IMR-90 (cell line): ENCODE measurements at regions not wholly inside any gene's neighbourhood (a gene's known extent, or its start where the extent isn't known, plus 50 kb on each side); places are given as distances from the start of the nearest gene placed in this dataset.

Experiments
- ATAC-seq: fragments of 200-7000 bp; cut with Tn5 transposase; 2 replicates; pipeline ENCODE4 v1.9.1; 2020; ENCODE audit warnings: low read depth, mild to moderate bottlenecking, moderate library complexity
- BruUV-seq: library from RNA; stranded (reverse); fragments of 400-500 nt; replicated peaks from 2 replicates; lab custom pipeline; 2021; lab: Mats Ljungman, UMichigan
- CTCF ChIA-PET: fragments of 300-600 bp; formaldehyde crosslinking; extraction: SDS; loops from one replicate; lab custom pipeline; 2021; ENCODE audit warnings: antibody characterized with exemption; lab: Yijun Ruan, JAX
- POLR2A ChIA-PET: fragments of 300-600 bp; sonication (Branson Sonifier 250); formaldehyde crosslinking; loops from one replicate; lab custom pipeline; 2022; ENCODE audit warnings: antibody characterized with exemption; ENCODE audit not compliant: unreplicated experiment; lab: Charles Lee
- DNase-seq: peaks from one replicate; pipeline ENCODE4 v3.0.0; 2013
- H2AFZ ChIP-seq: replicated peaks from 2 replicates; pipeline ENCODE3; 2013; ENCODE audit warnings: low read length, mild to moderate bottlenecking; ENCODE audit not compliant: poor library complexity
- H2AK5ac ChIP-seq: 2 replicates; pipeline ENCODE4 v1.6.1; 2013; ENCODE audit warnings: low read depth, low read length, inconsistent platforms
- H2AK9ac ChIP-seq: replicated peaks from 2 replicates; pipeline ENCODE3; 2013; ENCODE audit warnings: mild to moderate bottlenecking, low read depth, low read length, moderate library complexity; ENCODE audit not compliant: poor library complexity
- H2BK120ac ChIP-seq: 2 replicates; pipeline ENCODE4 v1.6.1; 2013; ENCODE audit warnings: low read depth, low read length, inconsistent platforms
- H2BK15ac ChIP-seq: 3 replicates; pipeline ENCODE4 v1.6.1; 2013; ENCODE audit warnings: low read depth, low read length, inconsistent platforms
- H2BK20ac ChIP-seq: 2 replicates; pipeline ENCODE4 v1.6.1; 2013; ENCODE audit warnings: low read depth, mild to moderate bottlenecking, inconsistent platforms, low read length, moderate library complexity
- H2BK5ac ChIP-seq: 2 replicates; pipeline ENCODE4 v1.6.1; 2013; ENCODE audit warnings: mild to moderate bottlenecking, low read depth, low read length, inconsistent platforms; ENCODE audit not compliant: poor library complexity, severe bottlenecking
- H3K14ac ChIP-seq: replicated peaks from 2 replicates; pipeline ENCODE4 v1.6.1; 2013; ENCODE audit warnings: low read depth, low read length, inconsistent platforms
- H3K18ac ChIP-seq: 2 replicates; pipeline ENCODE4 v1.6.1; 2013; ENCODE audit warnings: low read depth, low read length, control low read depth
- H3K23ac ChIP-seq: 2 replicates; pipeline ENCODE4 v1.6.1; 2013; ENCODE audit warnings: low read depth, low read length, inconsistent platforms
- H3K27ac ChIP-seq: 2 replicates; pipeline ENCODE4 v1.5.1; 2013; ENCODE audit warnings: mild to moderate bottlenecking, control low read depth, low read length; ENCODE audit not compliant: insufficient read depth
- H3K27me3 ChIP-seq: 2 replicates; pipeline ENCODE4 v1.6.1; 2013; ENCODE audit warnings: low read length; ENCODE audit not compliant: control insufficient read depth, insufficient read depth
- H3K36me3 ChIP-seq: 2 replicates; pipeline ENCODE4 v1.6.1; 2013; ENCODE audit warnings: low read length, mixed read lengths; ENCODE audit not compliant: control insufficient read depth, insufficient read depth
- H3K4ac ChIP-seq: 2 replicates; pipeline ENCODE4 v1.6.1; 2013; ENCODE audit warnings: low read depth, low read length, inconsistent platforms
- H3K4me1 ChIP-seq: 2 replicates; pipeline ENCODE4 v1.6.1; 2013; ENCODE audit warnings: low read length, mixed read lengths; ENCODE audit not compliant: control insufficient read depth, insufficient read depth
- H3K4me2 ChIP-seq: 2 replicates; pipeline ENCODE4 v1.6.1; 2013; ENCODE audit warnings: low read depth, mild to moderate bottlenecking, control low read depth, low read length, moderate library complexity
- H3K4me3 ChIP-seq: 2 replicates; pipeline ENCODE4 v1.5.1; 2013; ENCODE audit warnings: low read depth, mild to moderate bottlenecking, control low read depth, low read length, moderate library complexity; ENCODE audit not compliant: insufficient read depth
- H3K56ac ChIP-seq: 2 replicates; pipeline ENCODE4 v1.6.1; 2013; ENCODE audit warnings: low read length, inconsistent platforms; ENCODE audit not compliant: insufficient read depth; ENCODE audit errors: extremely low read depth
- H3K79me1 ChIP-seq, 2 experiments: 2 replicates each; pipeline ENCODE4 v1.6.1; 2013; ENCODE audit warnings: low read length in 2 of 2, inconsistent platforms in 1 of 2, low read depth in 1 of 2
- H3K9ac ChIP-seq: 2 replicates; pipeline ENCODE4 v1.6.1; 2013; ENCODE audit warnings: low read depth, low read length, control low read depth
- H3K9me1 ChIP-seq: 2 replicates; pipeline ENCODE4 v1.6.1; 2013; ENCODE audit warnings: low read length, inconsistent platforms; ENCODE audit not compliant: insufficient read depth
- H3K9me3 ChIP-seq: 2 replicates; pipeline ENCODE4 v1.6.1; 2013; ENCODE audit warnings: low read length; ENCODE audit not compliant: control insufficient read depth, insufficient read depth
- H4K20me1 ChIP-seq: 2 replicates; pipeline ENCODE4 v1.6.1; 2013; ENCODE audit warnings: low read length, inconsistent platforms; ENCODE audit not compliant: insufficient read depth
- H4K5ac ChIP-seq: 2 replicates; pipeline ENCODE4 v1.6.1; 2013; ENCODE audit warnings: mild to moderate bottlenecking, low read depth, low read length, control low read depth
- H4K8ac ChIP-seq, 2 experiments: 2 replicates each; pipeline ENCODE4 v1.6.1; 2013; ENCODE audit warnings: low read depth in 2 of 2, low read length in 2 of 2, control low read depth in 1 of 2, inconsistent platforms in 1 of 2
- H4K91ac ChIP-seq: 2 replicates; pipeline ENCODE4 v1.6.1; 2013; ENCODE audit warnings: low read depth, low read length, inconsistent platforms; ENCODE audit not compliant: insufficient read depth
- FOS ChIP-seq: fragments of 150-350 bp; IDR thresholded peaks from 2 replicates; pipeline ENCODE4 v1.6.1; 2016; ENCODE audit warnings: low read depth, low read length
- MAZ ChIP-seq: IDR thresholded peaks from 2 replicates; pipeline ENCODE4 v1.6.1; 2012; ENCODE audit warnings: low read depth, mild to moderate bottlenecking, low read length, improper control_type of control experiment, moderate library complexity, borderline replicate concordance
- POLR2A ChIP-seq: IDR thresholded peaks from 2 replicates; pipeline ENCODE4 v1.6.1; 2012; ENCODE audit warnings: mild to moderate bottlenecking, low read depth, low read length
- RFX5 ChIP-seq: IDR thresholded peaks from 2 replicates; pipeline ENCODE4 v1.8.0; 2012; ENCODE audit warnings: low read depth, mild to moderate bottlenecking, low read length, moderate library complexity
- WGBS, 2 experiments: methylation state at CpG; one replicate each; pipeline versions ENCODE4 v1.1.5 to v1.1.7; 2013; ENCODE audit warnings: missing lambda C conversion rate in 2 of 2; ENCODE audit not compliant: insufficient read length in 1 of 2; ENCODE audit errors: extremely low coverage in 2 of 2; 5-methylcytosine and 5-hydroxymethylcytosine counted together
- dilution Hi-C: fragments of 300-500 bp; cut with HindIII; formaldehyde crosslinking; loops from one replicate; pipeline ENCODE4 v1.14.3; 2018; ENCODE audit warnings: low sequenced_read_pairs; ENCODE audit not compliant: unreplicated experiment
- in situ Hi-C: fragments of 300-500 bp; cut with MboI; formaldehyde crosslinking; loops from 3 replicates; pipeline ENCODE4 v1.14.3; 2019; ENCODE audit warnings: low sequenced_read_pairs, inconsistent platforms, mixed read lengths
- intact Hi-C: fragments of 100-400 bp; cut with micrococcal nuclease; formaldehyde crosslinking; loops from 2 replicates; pipeline ENCODE4 v1.10.0; 2022

GRCh38 chr12:25322351-25322750 is 71.6 kb upstream of the KRAS start:
- no peak overlapping the region for H3K4me3 ChIP-seq
- ChIA-PET CTCF (interaction anchor here (0.6 kb wide), 1 partner anchor 1814 kb away, joined by 4 read pairs; no protein-coding TSS in a partner anchor), POLR2A (interaction anchor here (0.8 kb wide), 1 partner anchor 11 kb away, joined by 3 read pairs; no protein-coding TSS in a partner anchor)
- no peak overlapping the region for H2AK9ac ChIP-seq
- H2BK5ac ChIP-seq: no peak overlapping the region
- peak overlapping the region; percentile 23; the same call in 1 of the 2 replicates for H2BK20ac ChIP-seq
- H2AK5ac ChIP-seq: no peak overlapping the region
- no peak overlapping the region for H3K18ac ChIP-seq
- H3K79me1 ChIP-seq: no peaks in the 10 kb centered on the region
- H3K4me1 ChIP-seq: peaks cover 3% of the 10 kb centered on the region; the same call in 1 of the 2 replicates
- no peak overlapping the region for H3K4me2 ChIP-seq
- intact Hi-C loops: no loop called here
- H2BK15ac ChIP-seq: no peak overlapping the region
- no TSS peak for BruUV-seq
- no peak for ATAC-seq
- no peaks in the 10 kb centered on the region for H3K9me3 ChIP-seq
- H4K8ac ChIP-seq: no peak overlapping the region
- H3K23ac ChIP-seq: no peak overlapping the region
- whole genome bisulfite sequencing, 2 experiments: no CpG with 5 or more reads among the region's 1 CpG
- no peaks in the 10 kb centered on the region for H3K27me3 ChIP-seq
- no peak for DNase-seq
- H3K14ac ChIP-seq: no peak overlapping the region
- no peak overlapping the region for H3K27ac ChIP-seq
- H3K9ac ChIP-seq: no peak overlapping the region
- no peak overlapping the region for H2BK120ac ChIP-seq
- H3K9me1 ChIP-seq: no peaks in the 10 kb centered on the region
- TF ChIP-seq POLR2A: no peak
- no peak for TF ChIP-seq RFX5
- TF ChIP-seq MAZ: no peak
- no peak for TF ChIP-seq FOS
- H4K20me1 ChIP-seq: no peaks in the 10 kb centered on the region
- H4K5ac ChIP-seq: no peak overlapping the region
- no peak overlapping the region for H3K56ac ChIP-seq
- H2AFZ ChIP-seq: no peak overlapping the region
- no peaks in the 10 kb centered on the region for H3K36me3 ChIP-seq
- in situ Hi-C loops: no loop called here
- H3K4ac ChIP-seq: no peak overlapping the region
- dilution Hi-C loops: no loop called here
- no peak overlapping the region for H4K91ac ChIP-seq
